ENCODE measurements at regions not wholly inside any gene's neighbourhood (a gene's known extent, or its start where the extent isn't known, plus 50 kb on each side); places are given as distances from the start of the nearest gene placed in this dataset.

GRCh38 chr1:88272216-88272615 lies 411.9 kb upstream of the PKN2 start:
- no peak for TF ChIP-seq CTCF (IDR thresholded peaks at IDR 0.05)
- H3K4me3 ChIP-seq: no peak overlapping the region
- no peak for DNase-seq (ENCODE audit: low spot score in 2 of 2)
- intact Hi-C loops (cut with DNase I): no loop called here
- H3K27ac ChIP-seq: no peak overlapping the region
- H3K4me1 ChIP-seq: no peaks in the 10 kb centered on the region
- H3K9me3 ChIP-seq: no peaks in the 10 kb centered on the region
- no peaks in the 10 kb centered on the region for H3K36me3 ChIP-seq
- H3K27me3 ChIP-seq: no peaks in the 10 kb centered on the region

- no peaks in the 10 kb centered on the region for H3K4me1 ChIP-seq
- no peak overlapping the region for H3K27ac ChIP-seq
- no peaks in the 10 kb centered on the region for H3K36me3 ChIP-seq
- TF ChIP-seq CTCF (IDR thresholded peaks at IDR 0.05): no peak
- H3K4me3 ChIP-seq: no peak overlapping the region
- no peaks in the 10 kb centered on the region for H3K9me3 ChIP-seq
- DNase-seq (ENCODE audit: low spot score in 2 of 2): no peak
- H3K27me3 ChIP-seq: no peaks in the 10 kb centered on the region
- intact Hi-C loops (cut with DNase I): no loop called here
Measured at GRCh38 chr1:88274431-88274830, 409.6 kb upstream of the PKN2 start.

- Histone ChIP-seq H3K4me3 (no peak overlapping the region), H3K9me3 (no peaks in the 10 kb centered on the region), H3K36me3 (no peaks in the 10 kb centered on the region), H3K27me3 (no peaks in the 10 kb centered on the region), H3K4me1 (no peaks in the 10 kb centered on the region), H3K27ac (no peak overlapping the region)
- no peak for DNase-seq (ENCODE audit: low spot score in 2 of 2)
- intact Hi-C loops (cut with DNase I): no loop called here
- TF ChIP-seq CTCF (IDR thresholded peaks at IDR 0.05): no peak
Measured at GRCh38 chr1:88275259-88275862, 408.7 kb upstream of the PKN2 start.

- Histone ChIP-seq H3K27me3 (no peaks in the 10 kb centered on the region), H3K4me3 (no peak overlapping the region), H3K9me3 (no peaks in the 10 kb centered on the region), H3K4me1 (no peaks in the 10 kb centered on the region), H3K27ac (no peak overlapping the region), H3K36me3 (no peaks in the 10 kb centered on the region)
- no peak for DNase-seq (ENCODE audit: low spot score in 2 of 2)
- TF ChIP-seq CTCF (IDR thresholded peaks at IDR 0.05): no peak
- intact Hi-C loops (cut with DNase I): no loop called here
Measured at GRCh38 chr1:88276163-88276562, 407.9 kb upstream of the PKN2 start.

GRCh38 chr1:88284066-88284465 lies 400.0 kb upstream of the PKN2 start:
- H3K4me1 ChIP-seq: no peaks in the 10 kb centered on the region
- no peak overlapping the region for H3K27ac ChIP-seq
- no peak overlapping the region for H3K4me3 ChIP-seq
- intact Hi-C loops (cut with DNase I): no loop called here
- no peaks in the 10 kb centered on the region for H3K36me3 ChIP-seq
- TF ChIP-seq CTCF (IDR thresholded peaks at IDR 0.05): no peak
- no peaks in the 10 kb centered on the region for H3K9me3 ChIP-seq
- no peaks in the 10 kb centered on the region for H3K27me3 ChIP-seq
- no peak for DNase-seq (ENCODE audit: low spot score in 2 of 2)

Measured in ascending aorta (tissue), 2 donors.